ENCODE measurements at regions not wholly inside any gene's neighbourhood (a gene's known extent, or its start where the extent isn't known, plus 50 kb on each side); places are given as distances from the start of the nearest gene placed in this dataset.

GRCh38 chr4:107333518-107333917, 297.4 kb upstream of the DKK2 start:
- no peak for TF ChIP-seq CTCF (IDR thresholded peaks at IDR 0.05 in 2 of 3, conservative IDR thresholded peaks at IDR 0.05 in 1 of 3; ENCODE audit: control insufficient read depth in 2 of 3, extremely low read depth in 1 of 3, insufficient read depth in 1 of 3, low read depth in 3 of 3, low read length in 3 of 3)
- TF ChIP-seq TCF12 (IDR thresholded peaks at IDR 0.05; ENCODE audit: low read depth, low read length), result no peak
